ENCODE measurements at regions not wholly inside any gene's neighbourhood (a gene's known extent, or its start where the extent isn't known, plus 50 kb on each side); places are given as distances from the start of the nearest gene placed in this dataset.

DNA sequence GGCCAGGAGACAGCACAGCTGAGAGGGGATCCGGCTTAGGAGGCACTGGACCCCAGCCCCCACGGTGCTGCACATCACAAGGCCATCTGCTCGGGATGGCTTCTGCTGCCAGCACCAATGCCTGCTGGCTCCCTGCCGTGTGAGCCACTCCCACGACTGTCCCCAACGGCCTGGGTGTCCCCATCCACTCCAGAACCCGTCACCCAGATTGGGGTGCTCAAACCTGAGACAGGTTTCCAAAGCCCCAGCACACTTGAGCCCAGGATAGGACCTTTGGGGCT lies 102.4 kb downstream of the RFLNA start:
- TF ChIP-seq SUZ12 (IDR thresholded peaks at IDR 0.05) (no peak), FOXK2 (IDR thresholded peaks at IDR 0.05) (no peak), TARDBP (IDR thresholded peaks at IDR 0.05) (no peak), HDGF (IDR thresholded peaks at IDR 0.05; ENCODE audit: borderline replicate concordance) (no peak), NFRKB (IDR thresholded peaks at IDR 0.05) (no peak), LEF1 (IDR thresholded peaks at IDR 0.05; ENCODE audit: borderline replicate concordance) (no peak)
